ENCODE measurements at regions not wholly inside any gene's neighbourhood (a gene's known extent, or its start where the extent isn't known, plus 50 kb on each side); places are given as distances from the start of the nearest gene placed in this dataset.

GRCh38 chr20:33925867-33926266 is 67.8 kb upstream of the RALY start:
- TF ChIP-seq YY1 (IDR thresholded peaks at IDR 0.05; ENCODE audit: insufficient read depth, insufficient read length) (no peak), SUZ12 (IDR thresholded peaks at IDR 0.05; ENCODE audit: extremely low read depth, insufficient read depth, insufficient read length) (no peak)

Data from NT2/D1 (cell line).